ENCODE measurements at regions not wholly inside any gene's neighbourhood (a gene's known extent, or its start where the extent isn't known, plus 50 kb on each side); places are given as distances from the start of the nearest gene placed in this dataset.

DNA sequence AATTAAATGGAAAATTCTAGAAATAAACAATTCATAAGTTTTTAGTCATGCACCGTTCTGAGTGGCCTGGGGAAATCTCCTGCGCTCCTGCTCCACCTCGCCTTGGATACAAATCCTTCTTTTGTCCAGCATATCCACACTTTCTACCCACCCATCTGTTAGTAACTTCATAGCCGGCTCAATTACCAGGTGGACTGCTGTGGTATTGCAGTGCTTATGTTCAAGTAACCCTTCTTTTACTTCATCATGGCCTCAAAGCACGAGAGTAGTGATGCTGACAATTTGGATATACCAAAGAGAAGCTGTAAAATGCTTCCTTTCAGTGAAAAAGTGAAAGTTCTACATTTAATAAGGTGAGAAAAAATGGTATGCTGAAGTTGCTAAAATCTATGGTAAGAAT is 142.3 kb upstream of the CHL1 start:
- no peak overlapping the region for H3K27ac Mint-ChIP-seq
- peaks cover 5% of the 10 kb centered on the region for H3K9me3 Mint-ChIP-seq
- no peaks in the 10 kb centered on the region for H3K36me3 Mint-ChIP-seq (ENCODE audit: low read depth)
- TF ChIP-seq, protein P1, sequence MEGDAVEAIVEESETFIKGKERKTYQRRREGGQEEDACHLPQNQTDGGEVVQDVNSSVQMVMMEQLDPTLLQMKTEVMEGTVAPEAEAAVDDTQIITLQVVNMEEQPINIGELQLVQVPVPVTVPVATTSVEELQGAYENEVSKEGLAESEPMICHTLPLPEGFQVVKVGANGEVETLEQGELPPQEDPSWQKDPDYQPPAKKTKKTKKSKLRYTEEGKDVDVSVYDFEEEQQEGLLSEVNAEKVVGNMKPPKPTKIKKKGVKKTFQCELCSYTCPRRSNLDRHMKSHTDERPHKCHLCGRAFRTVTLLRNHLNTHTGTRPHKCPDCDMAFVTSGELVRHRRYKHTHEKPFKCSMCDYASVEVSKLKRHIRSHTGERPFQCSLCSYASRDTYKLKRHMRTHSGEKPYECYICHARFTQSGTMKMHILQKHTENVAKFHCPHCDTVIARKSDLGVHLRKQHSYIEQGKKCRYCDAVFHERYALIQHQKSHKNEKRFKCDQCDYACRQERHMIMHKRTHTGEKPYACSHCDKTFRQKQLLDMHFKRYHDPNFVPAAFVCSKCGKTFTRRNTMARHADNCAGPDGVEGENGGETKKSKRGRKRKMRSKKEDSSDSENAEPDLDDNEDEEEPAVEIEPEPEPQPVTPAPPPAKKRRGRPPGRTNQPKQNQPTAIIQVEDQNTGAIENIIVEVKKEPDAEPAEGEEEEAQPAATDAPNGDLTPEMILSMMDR (IDR thresholded peaks at IDR 0.05) = no peak
- H3K27me3 Mint-ChIP-seq (ENCODE audit: low read depth, poor library complexity) = no peaks in the 10 kb centered on the region
- no peaks in the 10 kb centered on the region for H3K4me1 Mint-ChIP-seq
- no peak overlapping the region for H3K4me3 Mint-ChIP-seq
- DNase-seq = no peak

DNA sequence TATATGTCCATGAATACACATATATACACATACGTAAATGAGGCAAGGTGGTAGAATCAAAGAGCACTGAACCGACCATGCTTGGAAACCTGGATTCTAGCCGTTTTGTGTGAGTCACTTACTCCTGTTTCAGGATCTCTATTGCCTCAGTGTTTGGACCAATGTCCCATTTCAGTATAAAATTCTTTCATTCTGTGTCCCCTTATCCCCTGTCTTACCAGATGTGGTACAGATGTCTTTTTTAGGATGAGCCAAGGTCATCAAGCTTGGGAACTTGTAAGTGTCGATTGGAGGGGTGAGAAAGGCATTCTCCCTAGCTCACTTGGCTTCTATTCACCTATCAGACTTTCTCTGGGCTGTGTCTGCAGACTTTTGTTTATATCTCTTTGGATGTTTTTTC is 139.9 kb upstream of the CHL1 start:
- Mint-ChIP-seq H3K36me3 (ENCODE audit: low read depth) (no peaks in the 10 kb centered on the region), H3K27ac (no peak overlapping the region), H3K4me3 (no peak overlapping the region)

DNA sequence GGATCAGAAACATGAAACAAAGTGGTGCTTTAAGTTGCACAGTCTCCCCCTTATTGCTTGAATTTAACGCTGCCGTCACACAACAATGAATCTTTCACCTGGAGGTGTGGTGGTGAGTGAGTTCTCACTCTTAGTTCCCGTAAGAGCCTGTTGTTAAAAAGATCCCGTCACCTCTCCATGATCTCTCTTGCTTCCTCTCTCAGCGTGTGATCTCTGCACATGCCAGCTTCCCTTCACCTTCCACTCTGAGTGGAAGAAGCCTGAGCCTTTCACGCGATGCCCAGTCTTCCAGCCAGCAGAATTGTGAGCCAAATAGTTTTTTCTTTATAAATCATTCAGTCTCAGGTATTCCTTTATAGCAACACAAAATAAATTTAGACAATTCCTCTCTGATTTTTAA is 136.7 kb upstream of the CHL1 start:
- Mint-ChIP-seq H3K9me3 (no peaks in the 10 kb centered on the region), H3K27me3 (ENCODE audit: low read depth, poor library complexity) (no peaks in the 10 kb centered on the region), H3K4me3 (no peak overlapping the region), H3K27ac (no peak overlapping the region), H3K4me1 (peaks cover 7% of the 10 kb centered on the region), H3K36me3 (ENCODE audit: low read depth) (no peaks in the 10 kb centered on the region)
- no peak for DNase-seq
- TF ChIP-seq, protein P1 (IDR thresholded peaks at IDR 0.05) = no peak

More for the DNA sequence above, 139.9 kb upstream of the CHL1 start:
- TF ChIP-seq, protein P1 (IDR thresholded peaks at IDR 0.05) = no peak
- Mint-ChIP-seq H3K27me3 (ENCODE audit: low read depth, poor library complexity) (no peaks in the 10 kb centered on the region), H3K4me1 (peaks cover 7% of the 10 kb centered on the region), H3K9me3 (peaks cover under 1% of the 10 kb centered on the region)
- no peak for DNase-seq

DNA sequence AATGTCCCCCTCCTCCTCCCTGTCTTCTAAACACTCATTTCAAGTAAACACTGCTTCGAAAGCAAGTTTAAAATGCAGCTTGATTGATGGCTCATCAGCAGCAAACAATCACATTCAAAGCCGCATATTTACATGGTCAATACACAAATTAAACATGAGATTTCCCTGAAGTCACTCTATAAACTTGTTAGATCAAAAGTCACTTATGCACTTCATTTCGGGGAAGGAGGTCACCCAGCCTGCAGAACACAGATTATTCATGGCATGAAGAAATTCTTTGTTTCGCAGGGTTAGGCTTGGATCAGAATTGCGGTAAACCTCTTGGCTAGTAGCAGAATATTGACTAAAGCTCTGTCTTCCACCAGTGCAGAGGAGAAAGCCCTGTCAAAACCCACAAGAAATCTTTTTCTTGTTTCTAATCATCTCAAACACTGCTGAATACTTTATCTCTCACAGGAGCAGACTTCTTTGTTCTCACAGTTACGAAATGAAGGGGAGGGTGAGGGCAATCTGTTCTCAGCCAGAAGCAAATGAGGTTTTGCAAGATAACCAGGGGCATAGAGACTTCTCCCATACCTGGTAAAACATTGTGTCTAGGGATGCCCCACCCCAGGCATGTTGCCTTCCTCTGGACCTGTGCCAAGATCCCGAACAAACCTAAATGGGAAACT is 133.3 kb upstream of the CHL1 start:
- Mint-ChIP-seq H3K36me3 (ENCODE audit: low read depth) (no peaks in the 10 kb centered on the region), H3K27ac (no peak overlapping the region), H3K27me3 (ENCODE audit: low read depth, poor library complexity) (no peaks in the 10 kb centered on the region), H3K4me1 (peaks cover 7% of the 10 kb centered on the region), H3K9me3 (no peaks in the 10 kb centered on the region), H3K4me3 (no peak overlapping the region)
- DNase-seq = no peak
- TF ChIP-seq, protein P1 (IDR thresholded peaks at IDR 0.05) = no peak

DNA sequence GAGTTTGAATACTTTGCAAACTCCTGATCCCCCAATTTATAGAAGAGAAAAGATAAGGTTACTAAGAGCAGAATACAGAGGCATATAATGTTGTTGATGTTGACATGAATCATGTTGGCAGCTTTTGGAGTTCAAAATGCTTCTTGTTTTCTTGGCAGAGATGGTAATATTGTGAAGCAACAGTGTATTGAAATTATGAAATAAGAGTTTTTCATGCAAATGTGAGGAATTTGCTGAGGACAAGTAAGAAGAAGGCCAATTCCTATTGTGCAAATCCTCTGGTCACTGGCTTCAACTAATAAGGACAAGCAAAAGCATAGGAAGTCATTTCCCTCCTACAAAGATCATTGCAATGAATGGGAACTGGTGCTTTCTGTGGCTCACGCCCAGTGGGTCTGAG is 126.9 kb upstream of the CHL1 start:
- Mint-ChIP-seq H3K36me3 (ENCODE audit: low read depth) (no peaks in the 10 kb centered on the region), H3K9me3 (no peaks in the 10 kb centered on the region), H3K27ac (no peak overlapping the region), H3K27me3 (ENCODE audit: low read depth, poor library complexity) (no peaks in the 10 kb centered on the region), H3K4me3 (no peak overlapping the region), H3K4me1 (peaks cover 7% of the 10 kb centered on the region)
- no peak for DNase-seq
- TF ChIP-seq, protein P1 (IDR thresholded peaks at IDR 0.05) = no peak

DNA sequence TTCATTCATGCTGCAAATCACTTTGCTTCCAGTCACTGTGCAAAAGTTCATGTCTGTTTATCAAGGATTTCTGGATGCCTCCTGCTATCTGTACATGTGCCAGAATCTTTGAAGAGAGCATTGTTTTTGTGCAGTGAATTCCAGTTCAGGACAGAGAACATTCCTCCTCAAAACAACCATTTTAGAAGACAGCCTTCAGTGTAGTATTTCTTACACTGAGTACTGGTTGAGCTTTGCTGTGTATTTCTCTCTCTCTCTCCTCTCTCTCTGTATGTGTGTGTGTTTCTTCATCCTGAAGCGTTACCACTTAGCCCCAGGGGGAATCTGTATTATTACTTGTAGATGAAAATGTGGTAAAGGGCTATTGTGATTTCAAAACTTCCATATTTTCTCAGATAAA is 123.8 kb upstream of the CHL1 start:
- no peak overlapping the region for H3K27ac Mint-ChIP-seq
- no peaks in the 10 kb centered on the region for H3K36me3 Mint-ChIP-seq (ENCODE audit: low read depth)
- no peak for DNase-seq
- no peaks in the 10 kb centered on the region for H3K27me3 Mint-ChIP-seq (ENCODE audit: low read depth, poor library complexity)
- TF ChIP-seq, protein P1 (IDR thresholded peaks at IDR 0.05) = no peak
- no peak overlapping the region for H3K4me3 Mint-ChIP-seq
- no peaks in the 10 kb centered on the region for H3K9me3 Mint-ChIP-seq
- peaks cover 7% of the 10 kb centered on the region for H3K4me1 Mint-ChIP-seq

All from nephron progenitor cell (in vitro differentiated cells).